Ovary (tissue), 7 donors: ENCODE measurements at regions not wholly inside any gene's neighbourhood (a gene's known extent, or its start where the extent isn't known, plus 50 kb on each side); places are given as distances from the start of the nearest gene placed in this dataset.

Experiments
- DNase-seq, 5 donors: peaks; one replicate each; pipeline ENCODE4 v3.0.0-alpha.2; 2019 to 2020
- H3K27ac ChIP-seq, 2 donors: fragments of 200-600 bp; one replicate each; pipeline versions ENCODE4 v1.5.1 to v1.8.0; 2019 to 2022
- H3K27me3 ChIP-seq: fragments of 200-600 bp; one replicate; pipeline ENCODE4 v1.8.0; 2022
- H3K36me3 ChIP-seq: fragments of 200-600 bp; sonication (generic); one replicate; pipeline ENCODE4 v1.5.1; 2019
- H3K4me1 ChIP-seq: one replicate; pipeline ENCODE4 v1.8.1; 2013; ENCODE audit warnings: mild to moderate bottlenecking, moderate library complexity; ENCODE audit not compliant: insufficient read depth
- H3K4me3 ChIP-seq: fragments of 200-600 bp; sonication (generic); one replicate; pipeline ENCODE4 v1.5.1; 2017
- H3K9me3 ChIP-seq, 2 donors: fragments of 200-600 bp in 1 of 2; sonication (generic) in 1 of 2; one replicate each; pipeline versions ENCODE4 v1.5.1 to v1.8.1; 2013 to 2019; ENCODE audit warnings: mild to moderate bottlenecking in 1 of 2, moderate library complexity in 1 of 2
- CTCF ChIP-seq, 3 donors: fragments of 450-650 bp in 2 of 3; fragments of 200-600 bp in 1 of 3; IDR thresholded peaks; one replicate each; pipeline versions ENCODE4 v1.5.1 to v1.8.0; 2016 to 2022; ENCODE audit warnings: antibody characterized with exemption in 3 of 3, mild to moderate bottlenecking in 1 of 3
- EP300 ChIP-seq: sonication (generic); formaldehyde crosslinking; IDR thresholded peaks from one replicate; pipeline ENCODE4 v1.6.1; 2017; ENCODE audit warnings: antibody characterized with exemption
- POLR2A ChIP-seq: fragments of 450-650 bp; IDR thresholded peaks from one replicate; pipeline ENCODE4 v1.6.1; 2017; ENCODE audit warnings: antibody characterized with exemption, mild to moderate bottlenecking, moderate library complexity
- WGBS, 3 donors: extraction: QIAGEN DNeasy Blood & Tissue Kit in 1 of 3; methylation state at CpG; one replicate each; pipeline versions ENCODE4 v1.1.5 to v1.1.7; 2013 to 2017; 5-methylcytosine and 5-hydroxymethylcytosine counted together
- intact Hi-C, 4 donors: fragments of 100-400 bp; cut with DNase I; formaldehyde crosslinking; loops; one replicate each; pipeline versions ENCODE4 v1.11.0 to v1.15.1; 2022 to 2023
- donor health status: DM: no; HTN: no; CAD: no; lungs with moderate emphysema.
- donor health status: DM: no; HTN: no; CAD: no.
- donor health status: Bipolar disorder and iron deficiency.
- donor health status: DM: no; HTN: no; CAD: no.
- donor health status: DM: yes; HTN: yes; CAD: no.

GRCh38 chr1:4212796-4213195, 312.7 kb upstream of the C1orf174 start:
- no peaks in the 10 kb centered on the region for H3K27me3 ChIP-seq
- DNase-seq, result no peak

GRCh38 chr1:4213366-4213973, 313.4 kb upstream of the C1orf174 start:
- Histone ChIP-seq H3K27ac (no peak overlapping the region), H3K9me3 (no peaks in the 10 kb centered on the region), H3K36me3 (no peaks in the 10 kb centered on the region), H3K4me1 (no peaks in the 10 kb centered on the region), H3K4me3 (no peak overlapping the region), H3K27me3 (no peaks in the 10 kb centered on the region)
- 17 to 38% (median 23%) methylated on average over 18 of the region's 18 CpGs for WGBS, 3 donors
- intact Hi-C loops, result no loop called here
- TF ChIP-seq POLR2A, result no peak
- TF ChIP-seq EP300, result no peak
- TF ChIP-seq CTCF (IDR thresholded peaks at IDR 0.05), result no peak
- no peak for DNase-seq

More at GRCh38 chr1:4212796-4213195, 312.7 kb upstream of the C1orf174 start:
- no peak overlapping the region for H3K4me3 ChIP-seq
- WGBS, 3 donors, result 84 to 93% (median 89%) methylated on average over 5 of the region's 5 CpGs
- intact Hi-C loops, result no loop called here
- TF ChIP-seq CTCF (IDR thresholded peaks at IDR 0.05) (no peak), POLR2A (no peak), EP300 (no peak)
- no peak overlapping the region for H3K27ac ChIP-seq
- no peaks in the 10 kb centered on the region for H3K9me3 ChIP-seq
- H3K36me3 ChIP-seq, result no peaks in the 10 kb centered on the region
- H3K4me1 ChIP-seq, result no peaks in the 10 kb centered on the region

- H3K27me3 ChIP-seq, result no peaks in the 10 kb centered on the region
- intact Hi-C loops, result loop anchor here in 1 of 4 donors (5.0 kb wide), 1 partner anchor 1522 kb away; no protein-coding TSS in a partner anchor
- DNase-seq, result no peak
- H3K27ac ChIP-seq, result no peak overlapping the region
- no peak overlapping the region for H3K4me3 ChIP-seq
- no peaks in the 10 kb centered on the region for H3K36me3 ChIP-seq
- H3K9me3 ChIP-seq, result no peaks in the 10 kb centered on the region
- 54 to 69% (median 67%) methylated on average over 12 of the region's 12 CpGs for WGBS, 3 donors
- no peaks in the 10 kb centered on the region for H3K4me1 ChIP-seq
- TF ChIP-seq EP300, result no peak
- TF ChIP-seq CTCF (IDR thresholded peaks at IDR 0.05), result no peak
- TF ChIP-seq POLR2A, result no peak
Measured at GRCh38 chr1:4214826-4215225, 314.8 kb upstream of the C1orf174 start.

GRCh38 chr1:4215391-4215790, 315.3 kb upstream of the C1orf174 start:
- whole genome bisulfite sequencing, 3 donors, result 78 to 88% (median 85%) methylated on average over 11 of the region's 11 CpGs
- TF ChIP-seq POLR2A (no peak), EP300 (no peak), CTCF (IDR thresholded peaks at IDR 0.05) (no peak)
- H3K4me1 ChIP-seq, result no peaks in the 10 kb centered on the region
- no peak overlapping the region for H3K27ac ChIP-seq
- no peaks in the 10 kb centered on the region for H3K36me3 ChIP-seq
- DNase-seq, result no peak
- H3K4me3 ChIP-seq, result no peak overlapping the region
- no peaks in the 10 kb centered on the region for H3K9me3 ChIP-seq
- H3K27me3 ChIP-seq, result no peaks in the 10 kb centered on the region
- intact Hi-C loops, result loop anchor here in 1 of 4 donors (5.0 kb wide), 1 partner anchor 1522 kb away; no protein-coding TSS in a partner anchor
